Activated T-helper 17 cell treated with anti-CD3 and anti-CD28 coated beads, Interleukin-2, amount 50 U/mL, for 72 hours (primary cell): ENCODE measurements at regions not wholly inside any gene's neighbourhood (a gene's known extent, or its start where the extent isn't known, plus 50 kb on each side); places are given as distances from the start of the nearest gene placed in this dataset.
A peak's percentile ranks its signal among the peaks of the same experiment; 100 is the strongest.

ENCODE experiments used
- ATAC-seq: fragments of 150-1000 bp; cut with Tn5 transposase; replicated peaks from 2 replicates; pipeline ENCODE4 v1.10.0; 2021; ENCODE audit warnings: mild to moderate bottlenecking, moderate library complexity
- H3K27ac Mint-ChIP-seq: one replicate; pipeline ENCODE4 v1.8.0; 2022; ENCODE audit warnings: mixed read lengths
- H3K27me3 Mint-ChIP-seq: one replicate; pipeline ENCODE4 v1.8.0; 2022; ENCODE audit warnings: mixed read lengths
- H3K36me3 Mint-ChIP-seq: one replicate; pipeline ENCODE4 v1.8.0; 2022; ENCODE audit warnings: low read depth, mild to moderate bottlenecking, mixed read lengths
- H3K4me1 Mint-ChIP-seq: one replicate; pipeline ENCODE4 v1.8.0; 2022; ENCODE audit warnings: mixed read lengths
- H3K4me3 Mint-ChIP-seq: one replicate; pipeline ENCODE4 v1.8.0; 2022; ENCODE audit warnings: mild to moderate bottlenecking, mixed read lengths
- H3K9me3 Mint-ChIP-seq: one replicate; pipeline ENCODE4 v1.8.0; 2022; ENCODE audit warnings: mixed read lengths

DNA sequence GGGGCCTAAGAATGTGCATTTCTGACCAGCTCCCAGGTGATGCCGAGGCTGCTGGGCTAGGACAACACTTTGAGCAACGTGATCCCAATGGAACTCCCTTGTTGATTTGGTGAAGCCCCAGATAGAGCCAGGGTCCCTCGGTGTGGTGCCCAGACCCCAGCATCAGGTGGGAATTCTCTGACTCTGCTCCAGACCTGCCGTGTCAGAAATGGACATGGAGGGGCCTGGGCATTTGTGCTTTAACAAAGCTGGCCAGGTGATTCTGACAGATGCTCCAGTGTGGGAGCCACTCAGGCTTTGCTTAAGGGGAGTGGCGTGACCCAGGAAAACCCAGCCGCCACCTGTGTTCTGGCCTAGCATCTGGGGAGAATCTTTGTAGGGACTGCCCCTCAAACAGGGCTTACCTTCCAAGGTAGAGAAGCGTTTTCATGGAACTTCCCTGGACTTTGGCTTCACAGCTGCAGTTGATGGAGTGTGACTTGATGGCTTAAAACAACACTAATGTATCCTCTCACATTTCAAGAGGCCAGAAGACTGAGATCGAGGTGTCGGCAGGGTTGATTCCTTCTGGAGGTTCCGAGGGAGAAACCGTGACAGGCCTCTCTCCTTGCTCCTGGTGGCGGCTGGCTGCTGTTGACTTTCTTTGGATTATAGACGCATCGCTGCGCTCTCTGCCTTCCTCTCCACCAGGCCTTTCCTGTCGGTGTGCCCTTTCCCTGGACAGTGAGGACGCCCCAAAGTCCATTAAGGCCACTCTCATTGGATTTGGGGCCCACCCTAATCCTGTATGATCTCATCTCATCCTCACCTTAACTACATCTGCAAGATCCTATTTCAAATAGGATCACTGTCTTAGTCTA is 57.0 kb upstream of the HDAC4 start:
- H3K4me3 Mint-ChIP-seq = no peak overlapping the region
- H3K27ac Mint-ChIP-seq = no peak overlapping the region
- ATAC-seq = no peak
- peaks cover 22% of the 10 kb centered on the region for H3K27me3 Mint-ChIP-seq
- no peaks in the 10 kb centered on the region for H3K4me1 Mint-ChIP-seq
- H3K9me3 Mint-ChIP-seq = no peaks in the 10 kb centered on the region
- no peaks in the 10 kb centered on the region for H3K36me3 Mint-ChIP-seq

DNA sequence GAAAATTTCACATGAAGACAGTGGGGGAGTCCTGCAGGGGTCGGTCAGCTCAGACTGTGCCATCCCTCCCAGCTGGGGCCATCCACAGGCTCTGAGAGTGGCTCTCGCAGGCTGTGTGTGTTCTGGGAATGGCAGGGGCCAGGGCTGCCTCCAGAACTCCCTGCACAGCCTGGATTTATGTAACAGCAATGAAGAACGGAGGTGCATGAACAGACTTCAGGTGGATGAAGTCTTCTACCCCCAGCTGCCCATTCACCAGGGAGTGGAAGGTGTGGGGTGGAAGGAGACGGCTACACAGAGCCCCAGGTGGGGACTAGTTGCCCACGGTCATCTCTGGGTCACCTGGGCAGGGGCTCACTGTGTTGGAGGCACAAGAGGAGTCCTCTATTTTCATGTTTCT is 56.1 kb upstream of the HDAC4 start:
- Mint-ChIP-seq H3K27ac (no peak overlapping the region), H3K9me3 (no peaks in the 10 kb centered on the region), H3K27me3 (peaks cover 22% of the 10 kb centered on the region), H3K4me3 (no peak overlapping the region), H3K4me1 (no peaks in the 10 kb centered on the region), H3K36me3 (no peaks in the 10 kb centered on the region)
- ATAC-seq = no peak

DNA sequence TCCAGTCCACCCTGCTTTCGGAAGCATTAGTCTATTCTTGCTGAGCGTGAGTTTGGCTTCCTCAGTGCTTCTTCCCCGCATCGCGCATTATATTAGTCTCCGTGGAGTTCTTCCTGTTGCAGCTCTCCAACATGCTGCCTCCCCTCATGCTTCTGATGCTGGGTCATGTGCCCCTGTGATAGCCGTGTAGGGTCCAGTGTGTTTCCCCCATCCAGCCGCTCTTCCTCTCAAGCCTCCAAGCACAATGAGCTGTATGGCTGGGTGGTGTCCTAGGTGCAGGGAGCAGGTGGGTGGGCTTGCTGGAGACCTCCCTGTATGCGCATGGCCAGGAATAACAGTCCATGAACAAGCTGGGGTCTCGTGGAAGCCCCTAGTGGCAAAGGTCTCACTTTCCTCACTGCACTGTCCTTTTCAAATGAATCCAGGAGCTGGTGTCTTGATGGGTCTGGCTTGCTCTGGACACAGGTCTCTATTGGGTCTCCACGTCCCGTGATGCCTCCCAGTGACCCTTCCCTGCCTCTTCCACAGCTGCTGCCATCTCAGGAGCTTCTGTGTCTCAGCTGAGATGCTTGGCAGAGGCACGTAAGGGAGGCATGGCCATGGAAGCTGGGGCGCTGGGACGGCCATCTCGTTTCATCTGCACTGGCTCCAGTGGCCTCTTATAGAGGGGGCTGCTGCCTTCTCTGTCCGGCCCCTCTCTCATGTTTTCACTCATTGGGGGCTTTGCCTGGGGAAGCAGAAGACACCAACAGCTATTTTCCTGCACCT is 54.8 kb upstream of the HDAC4 start:
- Mint-ChIP-seq H3K4me3 (no peak overlapping the region), H3K9me3 (no peaks in the 10 kb centered on the region)

DNA sequence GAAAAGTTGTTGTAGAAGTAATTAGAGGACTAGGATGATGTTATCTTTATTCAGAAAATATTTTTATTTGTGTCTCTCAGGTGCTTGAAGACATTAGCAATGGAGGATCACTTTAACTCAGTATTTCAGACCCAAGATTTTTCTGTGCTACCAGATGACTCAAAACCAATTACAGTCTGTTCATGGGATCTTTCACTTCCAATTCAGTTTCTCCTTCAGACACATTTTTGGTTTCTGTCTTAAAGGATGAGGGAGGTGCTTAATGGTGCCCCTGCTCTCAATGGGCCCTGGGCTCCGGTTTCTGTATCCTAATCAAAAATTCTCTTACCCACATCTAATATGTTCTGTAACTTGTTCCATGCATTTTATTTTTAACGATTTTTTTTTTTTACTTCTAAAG is 53.7 kb upstream of the HDAC4 start:
- Mint-ChIP-seq H3K36me3 (no peaks in the 10 kb centered on the region), H3K9me3 (no peaks in the 10 kb centered on the region), H3K4me3 (no peak overlapping the region), H3K27me3 (peaks cover 19% of the 10 kb centered on the region), H3K4me1 (no peaks in the 10 kb centered on the region), H3K27ac (no peak overlapping the region)
- peak; percentile 38 for ATAC-seq

More for the DNA sequence above, 54.8 kb upstream of the HDAC4 start:
- Mint-ChIP-seq H3K27me3 (peaks cover 22% of the 10 kb centered on the region), H3K4me1 (no peaks in the 10 kb centered on the region), H3K27ac (no peak overlapping the region), H3K36me3 (no peaks in the 10 kb centered on the region)
- ATAC-seq = no peak
